ENCODE measurements at regions not wholly inside any gene's neighbourhood (a gene's known extent, or its start where the extent isn't known, plus 50 kb on each side); places are given as distances from the start of the nearest gene placed in this dataset.
A peak's percentile ranks its signal among the peaks of the same experiment; 100 is the strongest.

GRCh38 chr7:91323626-91324158, 59.5 kb downstream of the FZD1 start:
- Histone ChIP-seq H3K27me3 (no peaks in the 10 kb centered on the region), H3K4me1 (peaks cover 0 to 13% of the 10 kb centered on the region in 2 donors), H3K9me3 (no peaks in the 10 kb centered on the region), H3K4me3 (no peak overlapping the region), H3K36me3 (no peaks in the 10 kb centered on the region), H3K27ac (no peak overlapping the region)
- ATAC-seq (no peak), DNase-seq (no peak)
- intact Hi-C loops (cut with DNase I): no loop called here
- TF ChIP-seq CTCF (IDR thresholded peaks at IDR 0.05): no peak

- H3K27ac ChIP-seq: no peak overlapping the region
These were observed 60.4 kb downstream of the FZD1 start for GRCh38 chr7:91324663-91325062.

GRCh38 chr7:91325726-91326125, 61.5 kb downstream of the FZD1 start:
- no peak for TF ChIP-seq CTCF (IDR thresholded peaks at IDR 0.05)
- ATAC-seq: no peak
- H3K27ac ChIP-seq: peak overlapping the region in 1 of 2 donors; percentile 48

More at GRCh38 chr7:91324663-91325062, 60.4 kb downstream of the FZD1 start:
- ATAC-seq (no peak), DNase-seq (no peak)
- peaks cover 0 to 13% of the 10 kb centered on the region in 2 donors for H3K4me1 ChIP-seq
- no peaks in the 10 kb centered on the region for H3K9me3 ChIP-seq
- intact Hi-C loops (cut with DNase I): no loop called here
- H3K4me3 ChIP-seq: no peak overlapping the region
- no peaks in the 10 kb centered on the region for H3K36me3 ChIP-seq
- no peak for TF ChIP-seq CTCF (IDR thresholded peaks at IDR 0.05)
- no peaks in the 10 kb centered on the region for H3K27me3 ChIP-seq

GRCh38 chr7:91326516-91327199, 62.4 kb downstream of the FZD1 start:
- peaks cover 0 to 13% of the 10 kb centered on the region in 2 donors for H3K4me1 ChIP-seq
- no peaks in the 10 kb centered on the region for H3K36me3 ChIP-seq
- H3K27me3 ChIP-seq: no peaks in the 10 kb centered on the region
- H3K9me3 ChIP-seq: no peaks in the 10 kb centered on the region
- no peak for DNase-seq
- TF ChIP-seq CTCF (IDR thresholded peaks at IDR 0.05): no peak
- ATAC-seq: no peak
- intact Hi-C loops (cut with DNase I): no loop called here
- H3K27ac ChIP-seq: peak overlapping the region in 1 of 2 donors; percentile 48
- H3K4me3 ChIP-seq: no peak overlapping the region

More at GRCh38 chr7:91325726-91326125, 61.5 kb downstream of the FZD1 start:
- Histone ChIP-seq H3K27me3 (no peaks in the 10 kb centered on the region), H3K9me3 (no peaks in the 10 kb centered on the region), H3K36me3 (no peaks in the 10 kb centered on the region), H3K4me3 (no peak overlapping the region), H3K4me1 (peaks cover 0 to 13% of the 10 kb centered on the region in 2 donors)
- intact Hi-C loops (cut with DNase I): no loop called here
- DNase-seq: no peak

GRCh38 chr7:91327346-91327745, 63.1 kb downstream of the FZD1 start:
- DNase-seq (no peak), ATAC-seq (no peak)
- Histone ChIP-seq H3K4me3 (no peak overlapping the region), H3K36me3 (no peaks in the 10 kb centered on the region), H3K9me3 (no peaks in the 10 kb centered on the region), H3K4me1 (peaks cover 0 to 13% of the 10 kb centered on the region in 2 donors), H3K27me3 (no peaks in the 10 kb centered on the region), H3K27ac (peak overlapping the region in 1 of 2 donors; percentile 48)
- no peak for TF ChIP-seq CTCF (IDR thresholded peaks at IDR 0.05)
- intact Hi-C loops (cut with DNase I): no loop called here
